Tongue (tissue), 1 donor: ENCODE measurements at regions not wholly inside any gene's neighbourhood (a gene's known extent, or its start where the extent isn't known, plus 50 kb on each side); places are given as distances from the start of the nearest gene placed in this dataset.
A peak's percentile ranks its signal among the peaks of the same experiment; 100 is the strongest.
"Not testable (repeated sequence)": the region's sequence is repeated elsewhere in the genome, so short reads cannot be mapped to it uniquely, and the experiment has no call there.

ENCODE experiments used
- DNase-seq: peaks from one replicate; pipeline ENCODE4 v3.0.0-alpha.2; 2015

DNA sequence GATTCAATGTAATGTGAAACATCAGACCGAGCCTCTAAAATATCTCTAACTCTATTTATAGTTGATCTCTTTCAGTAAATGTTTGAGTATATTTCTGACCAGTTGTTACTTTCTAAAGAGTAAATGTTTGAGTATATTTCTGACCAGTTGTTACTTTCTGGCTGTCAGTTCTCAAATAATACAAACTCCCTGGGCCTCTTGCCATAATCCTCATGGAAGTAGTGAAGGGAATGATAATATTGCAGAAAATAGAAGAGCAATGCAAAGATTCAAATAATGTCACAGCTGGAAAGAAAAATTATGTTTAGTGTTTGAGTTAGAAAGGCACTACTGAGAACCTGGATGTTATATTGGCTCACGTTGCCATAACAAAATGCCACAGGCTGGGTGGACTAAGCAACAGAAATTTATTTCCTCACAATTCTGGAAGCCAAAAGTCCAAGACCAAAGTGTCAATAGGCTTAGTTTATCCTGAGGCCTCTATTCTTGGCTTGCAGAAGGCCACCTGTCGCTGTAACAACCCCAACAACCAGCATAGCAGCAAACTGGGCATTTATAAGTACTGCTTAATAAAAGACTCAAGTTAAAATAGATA lies 470.6 kb upstream of the BCHE start:
- peak; percentile 68 for DNase-seq

DNA sequence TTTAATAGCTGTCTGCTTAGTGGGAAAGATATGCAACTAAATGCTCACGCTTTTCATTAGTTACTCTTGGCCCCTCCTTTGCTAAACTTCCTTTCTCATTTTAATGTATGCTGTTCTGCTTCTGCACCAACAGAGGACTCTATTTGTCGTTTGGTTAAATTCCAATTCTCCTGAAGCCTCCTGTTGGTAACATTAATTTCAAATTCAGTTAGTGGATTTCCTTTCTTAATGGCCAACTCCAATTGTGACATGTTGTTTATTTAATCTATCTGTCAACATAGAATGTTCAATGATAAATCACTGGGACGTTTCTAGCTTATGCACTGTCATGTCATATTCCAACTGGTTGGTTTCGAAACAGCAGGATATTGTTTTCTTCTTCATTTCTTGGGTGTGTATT lies 467.4 kb upstream of the BCHE start:
- DNase-seq = no peak

DNA sequence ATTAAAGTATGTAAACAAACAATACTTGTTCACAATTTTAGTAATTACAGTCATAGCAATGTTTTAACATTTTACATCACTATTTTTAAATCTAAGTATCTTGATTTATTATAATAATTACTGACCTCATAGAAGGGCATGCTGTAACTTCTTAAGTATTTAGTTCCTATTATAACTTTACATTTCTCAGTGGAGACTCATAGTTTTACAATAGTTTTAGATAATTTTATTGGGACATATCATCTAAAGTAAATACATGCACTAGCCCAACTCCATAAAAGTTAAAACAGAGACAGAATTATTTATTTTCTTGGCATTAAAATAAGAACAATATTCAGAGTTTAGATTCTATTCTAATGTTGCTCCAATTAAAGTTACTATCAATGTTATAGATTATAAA lies 466.5 kb upstream of the BCHE start:
- DNase-seq = no peak

DNA sequence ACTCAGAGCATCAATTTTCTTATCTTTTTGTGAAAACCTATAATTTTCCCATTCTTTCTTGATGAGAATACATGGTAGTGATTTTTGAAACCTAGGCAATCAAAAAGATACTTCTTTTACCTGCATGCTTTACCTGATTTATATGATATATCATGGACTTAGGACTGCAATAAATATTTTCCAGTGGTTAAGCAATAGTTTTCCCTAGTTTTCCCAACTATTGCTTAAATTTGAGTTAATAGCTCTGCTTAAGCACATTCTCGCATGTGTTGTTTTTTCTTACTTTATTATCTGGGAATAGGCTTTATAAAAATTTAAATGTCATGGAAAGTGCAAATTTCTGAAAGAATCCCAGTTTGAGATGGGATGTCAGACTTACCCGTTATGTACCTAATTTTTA lies 465.1 kb upstream of the BCHE start:
- DNase-seq = no peak

- DNase-seq = no peak
Measured at GRCh38 chr3:166296179-166296783, 459.1 kb upstream of the BCHE start.

DNA sequence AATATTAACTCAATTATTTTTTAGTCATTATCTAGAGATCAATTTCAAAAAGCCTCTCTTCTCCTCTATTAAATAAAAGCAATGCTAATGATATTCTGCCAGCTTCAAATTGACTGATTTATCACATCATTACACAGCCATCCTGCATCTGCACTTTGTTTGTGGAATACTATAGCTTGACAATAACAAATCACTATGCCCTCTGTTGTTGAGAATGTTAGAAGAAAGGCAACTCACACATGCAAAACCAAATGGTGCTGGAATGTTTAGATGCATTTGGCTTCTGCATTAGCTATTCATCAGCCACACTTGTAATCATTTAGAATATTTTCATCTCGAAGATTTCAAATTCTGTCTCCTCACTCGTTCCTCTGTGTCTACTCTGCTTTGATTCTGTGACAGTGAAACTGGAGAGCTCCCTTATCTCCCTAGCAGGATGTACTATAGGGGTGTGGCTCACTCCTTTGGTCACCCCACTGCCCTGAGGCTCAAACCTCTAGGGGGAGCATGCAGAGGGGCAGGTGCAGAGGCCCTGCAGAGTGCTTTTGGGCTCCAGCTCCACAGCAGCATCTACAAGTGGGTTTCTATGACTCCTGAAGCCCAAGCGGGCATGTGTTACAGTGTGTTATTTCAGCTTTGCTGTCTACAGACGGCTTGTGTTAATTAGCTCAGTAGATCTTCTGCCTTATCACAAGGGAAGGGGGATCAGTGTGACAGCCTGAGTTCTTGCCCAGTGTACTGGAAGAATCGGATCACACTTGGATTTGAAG lies 454.1 kb upstream of the BCHE start:
- DNase-seq = peak; percentile 7

DNA sequence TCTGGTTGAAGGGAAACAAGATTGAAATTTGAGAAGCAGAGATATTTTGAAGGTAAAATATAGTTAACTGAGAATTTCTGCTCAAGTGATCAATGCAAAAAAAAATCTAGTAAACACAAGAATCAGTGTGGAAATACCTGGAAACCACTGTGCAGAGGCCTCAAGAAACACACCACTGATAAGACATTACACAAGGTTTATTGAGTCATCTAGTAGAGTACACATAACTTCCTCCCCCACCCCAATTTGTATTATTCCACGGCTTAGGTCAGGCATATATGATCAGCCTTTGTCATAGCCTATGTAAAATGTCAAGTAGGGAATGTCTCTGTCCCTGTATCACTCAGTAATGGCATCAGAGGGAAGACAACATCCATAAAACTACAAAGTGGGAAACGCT lies 447.8 kb upstream of the BCHE start:
- no peak for DNase-seq

- DNase-seq = peak; percentile 11
Measured at GRCh38 chr3:166283840-166284239, 446.6 kb upstream of the BCHE start.

GRCh38 chr3:166282931-166283330 lies 445.7 kb upstream of the BCHE start:
- DNase-seq = no peak

DNA sequence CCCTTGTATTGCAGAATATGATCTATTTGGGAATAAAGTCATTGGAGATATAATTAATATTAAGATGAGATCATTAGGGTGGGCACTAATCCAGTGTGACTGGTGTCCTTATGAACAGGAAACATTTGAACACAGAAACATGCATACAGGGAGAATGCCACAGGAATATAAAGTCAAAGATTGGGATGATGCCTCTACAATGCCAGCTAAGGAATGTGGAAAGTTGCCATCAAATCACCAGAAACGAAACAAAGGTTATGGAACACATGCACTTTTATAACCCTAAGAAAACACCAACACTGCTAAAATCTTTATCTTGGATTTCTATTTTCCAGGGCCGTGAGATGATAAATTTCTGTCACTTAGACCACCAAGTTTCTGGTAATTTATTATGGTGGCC lies 442.4 kb upstream of the BCHE start:
- DNase-seq = no peak

DNA sequence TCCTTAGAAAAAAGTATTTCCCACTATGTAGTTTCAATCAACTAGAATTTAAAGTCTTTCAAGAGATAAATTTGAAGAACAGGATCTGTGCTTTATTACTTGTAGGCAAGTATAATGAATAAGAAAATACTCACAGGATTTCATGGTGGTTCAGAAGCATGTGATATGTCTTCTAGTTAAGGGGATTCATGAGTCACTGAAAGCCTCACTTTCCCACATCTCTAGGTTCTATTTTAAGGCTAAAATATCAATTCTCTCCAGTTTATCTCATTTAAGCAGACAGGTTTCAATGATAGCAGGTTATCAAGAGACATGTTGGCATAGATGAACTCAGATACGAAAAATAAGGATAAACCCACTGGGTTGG lies 437.8 kb upstream of the BCHE start:
- DNase-seq = no peak

- no peak for DNase-seq
Measured at GRCh38 chr3:166274351-166275023, 437.3 kb upstream of the BCHE start.

GRCh38 chr3:166270429-166270828 lies 433.2 kb upstream of the BCHE start:
- DNase-seq = no peak

- no peak for DNase-seq
Measured at GRCh38 chr3:166265153-166265552, 427.9 kb upstream of the BCHE start.

DNA sequence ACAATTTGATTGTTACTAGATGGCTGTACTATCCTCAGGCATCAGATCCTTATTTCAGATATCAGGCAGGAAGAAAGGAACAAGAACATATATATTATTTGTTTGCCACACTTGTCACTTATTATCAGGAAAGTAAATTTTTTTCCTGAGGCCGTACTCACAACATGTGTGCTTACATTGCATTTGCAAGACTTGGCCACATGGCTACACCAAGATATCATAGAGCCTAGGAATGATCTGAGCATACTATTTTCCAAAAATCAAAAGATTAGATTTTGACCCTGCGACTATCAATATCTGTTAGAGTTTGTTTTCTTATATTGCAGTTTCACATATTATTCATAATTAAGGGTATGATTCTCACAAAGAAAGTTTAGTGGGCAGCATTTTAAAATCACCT lies 426.2 kb upstream of the BCHE start:
- no peak for DNase-seq

- DNase-seq = not testable (repeated sequence)
Measured at GRCh38 chr3:166258293-166258850, 421.1 kb upstream of the BCHE start.

GRCh38 chr3:166257715-166258114 lies 420.5 kb upstream of the BCHE start:
- DNase-seq = no peak

DNA sequence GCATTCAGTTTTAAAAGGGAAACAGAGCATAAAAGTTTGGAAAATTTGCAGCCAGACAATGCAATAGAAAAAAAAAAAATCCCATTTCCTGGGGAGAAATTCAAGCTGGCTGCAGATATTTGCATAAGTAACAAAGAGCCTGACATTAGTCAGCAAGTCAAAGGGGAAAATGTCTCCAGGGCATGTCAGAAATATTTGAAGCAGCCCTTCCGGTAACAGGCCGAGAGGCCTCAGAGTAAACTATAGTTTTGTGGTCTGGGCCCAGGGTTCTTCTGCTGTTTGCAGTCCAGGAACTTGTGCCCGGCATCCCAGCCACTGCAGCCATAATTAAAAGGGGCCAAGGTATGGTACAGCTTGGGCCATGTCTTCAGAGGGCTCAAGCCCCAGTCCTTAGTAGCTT lies 411.6 kb upstream of the BCHE start:
- no peak for DNase-seq

GRCh38 chr3:166243511-166243910 lies 406.3 kb upstream of the BCHE start:
- no peak for DNase-seq

- no peak for DNase-seq
Measured at GRCh38 chr3:166223120-166223519, 385.9 kb upstream of the BCHE start.

GRCh38 chr3:166211451-166211850 lies 374.2 kb upstream of the BCHE start:
- peak; percentile 80 for DNase-seq

DNA sequence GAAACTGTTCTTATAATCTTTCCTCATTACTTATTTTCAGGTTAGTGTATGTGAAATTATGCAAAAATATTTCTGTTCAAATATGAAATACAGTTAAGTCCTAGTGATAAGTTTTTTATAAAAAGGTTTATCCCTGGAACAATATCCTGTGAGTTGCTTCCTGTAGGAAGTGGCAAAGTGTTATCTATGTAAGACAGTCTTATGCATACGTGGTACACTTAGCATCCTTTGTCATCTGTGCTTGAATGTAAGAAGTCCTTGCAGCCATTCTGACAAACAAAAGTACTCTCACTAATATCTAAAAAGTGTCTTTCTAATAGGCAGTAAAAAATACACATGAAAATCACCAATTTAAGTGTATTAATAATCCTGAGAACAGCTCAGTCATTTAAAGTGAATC lies 372.5 kb upstream of the BCHE start:
- no peak for DNase-seq

DNA sequence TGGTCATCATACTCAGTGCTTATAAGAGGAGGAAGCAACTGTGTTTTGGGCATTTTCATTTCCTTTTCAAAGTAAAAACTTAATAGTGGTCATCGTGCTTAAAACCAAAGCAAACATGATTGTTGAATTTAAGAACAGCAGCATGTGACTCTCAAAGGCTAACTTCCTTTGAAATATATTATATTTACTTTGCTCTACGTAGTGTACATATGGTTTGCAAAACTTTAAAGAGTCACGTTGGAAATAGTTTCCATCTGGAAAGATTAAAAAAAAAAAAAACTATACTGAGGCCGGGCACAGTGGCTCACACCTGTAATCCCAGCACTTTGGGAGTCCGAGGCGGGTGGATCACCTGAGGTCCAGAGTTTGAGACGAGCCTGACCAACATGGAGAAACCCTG lies 367.9 kb upstream of the BCHE start:
- no peak for DNase-seq
